ENCODE measurements at regions not wholly inside any gene's neighbourhood (a gene's known extent, or its start where the extent isn't known, plus 50 kb on each side); places are given as distances from the start of the nearest gene placed in this dataset.
"Not testable (repeated sequence)": the region's sequence is repeated elsewhere in the genome, so short reads cannot be mapped to it uniquely, and the experiment has no call there.

DNA sequence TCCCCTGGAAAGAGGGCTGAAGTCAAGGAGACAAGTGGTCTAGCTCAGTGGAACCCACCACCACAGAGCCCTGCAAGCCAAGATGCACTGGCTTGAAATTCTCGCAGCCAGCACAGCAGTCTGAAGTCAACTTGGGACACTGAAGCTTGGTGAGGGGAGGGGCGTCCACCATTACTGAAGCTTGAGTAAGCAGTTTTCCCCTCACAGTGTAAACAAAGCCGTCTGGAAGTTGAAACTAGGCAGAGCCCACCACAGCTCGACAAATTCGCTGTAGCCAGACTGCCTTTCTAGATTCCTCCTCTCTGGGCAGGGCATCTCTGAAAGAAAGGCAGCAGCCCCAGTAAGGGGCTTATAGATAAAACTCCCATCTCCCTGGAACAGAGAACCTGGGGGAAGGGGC, 87.3 kb upstream of the KITLG start:
- DNase-seq: not testable (repeated sequence)

DNA sequence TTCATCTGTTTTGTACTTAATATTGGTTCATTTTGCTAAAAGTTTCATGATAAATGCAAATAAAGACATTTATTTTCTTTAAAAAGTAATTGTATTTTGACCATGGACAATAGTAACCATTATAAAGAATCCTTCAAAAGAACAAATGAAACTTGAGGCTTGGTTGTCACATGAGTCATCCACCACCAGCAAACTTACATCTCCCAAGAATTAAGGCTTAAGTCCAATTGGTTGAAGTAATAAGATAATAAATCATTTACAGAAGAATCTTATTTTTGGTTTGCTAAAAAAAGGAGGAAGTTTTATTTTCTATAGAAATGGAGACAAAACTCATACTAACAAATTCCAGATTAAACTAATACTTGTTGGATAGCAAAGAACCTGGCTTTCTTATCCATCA, 84.8 kb upstream of the KITLG start:
- DNase-seq: no peak

DNA sequence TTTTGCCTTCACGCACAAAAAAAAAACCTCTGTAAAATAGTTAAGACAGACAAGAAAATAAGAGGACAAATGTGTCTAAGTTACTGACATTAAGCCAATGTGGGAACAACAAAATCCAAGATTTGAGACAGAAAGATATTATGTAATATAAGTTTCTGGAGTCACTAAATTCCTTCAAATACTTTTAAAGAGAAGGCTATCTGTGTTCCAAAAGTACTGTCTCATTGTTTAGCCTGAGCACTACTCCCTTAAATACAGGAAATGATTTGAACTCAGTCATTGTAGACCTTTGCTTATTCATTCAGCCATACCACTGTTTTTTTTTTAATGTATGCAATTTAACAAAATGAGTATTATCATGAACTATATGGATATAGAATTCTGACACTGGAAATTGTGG, 82.7 kb upstream of the KITLG start:
- DNase-seq: no peak

DNA sequence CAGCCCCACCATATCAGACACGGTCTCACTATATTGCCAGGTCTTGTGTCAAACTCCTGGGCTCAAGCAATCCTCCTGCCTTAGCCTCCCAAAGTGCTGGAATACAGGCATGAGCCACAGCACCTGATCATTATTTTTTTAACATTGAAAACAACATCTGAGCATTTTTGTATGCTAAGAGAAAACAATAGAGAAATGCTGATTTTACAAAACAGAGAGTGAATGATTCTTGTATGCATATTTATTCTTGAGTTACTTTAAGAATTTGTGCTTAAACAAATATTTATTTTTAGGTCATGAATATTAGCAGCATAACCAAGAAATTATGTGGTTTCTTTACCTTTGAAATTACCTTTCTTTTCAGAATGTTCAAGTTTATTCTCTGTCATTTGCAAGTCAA, 81.8 kb upstream of the KITLG start:
- DNase-seq: no peak

DNA sequence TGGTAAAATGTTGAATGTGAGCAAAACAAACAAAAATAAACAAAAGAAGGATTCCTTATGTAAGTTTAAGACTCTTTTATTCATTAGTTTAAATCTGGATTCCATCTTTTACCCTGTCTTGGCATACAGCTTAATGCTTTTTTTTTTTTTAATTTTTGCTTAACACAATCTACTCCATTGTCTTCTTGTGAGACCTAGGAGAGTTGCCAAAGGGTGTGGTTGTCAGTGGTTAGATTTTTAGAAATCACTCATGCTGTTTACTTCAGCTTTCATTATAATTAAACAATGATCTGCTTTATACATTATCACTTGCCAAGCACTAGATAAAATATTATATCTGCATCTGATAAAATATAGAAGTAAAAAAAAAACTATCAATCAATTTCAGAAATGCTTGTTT, 77.7 kb upstream of the KITLG start:
- DNase-seq: no peak

DNA sequence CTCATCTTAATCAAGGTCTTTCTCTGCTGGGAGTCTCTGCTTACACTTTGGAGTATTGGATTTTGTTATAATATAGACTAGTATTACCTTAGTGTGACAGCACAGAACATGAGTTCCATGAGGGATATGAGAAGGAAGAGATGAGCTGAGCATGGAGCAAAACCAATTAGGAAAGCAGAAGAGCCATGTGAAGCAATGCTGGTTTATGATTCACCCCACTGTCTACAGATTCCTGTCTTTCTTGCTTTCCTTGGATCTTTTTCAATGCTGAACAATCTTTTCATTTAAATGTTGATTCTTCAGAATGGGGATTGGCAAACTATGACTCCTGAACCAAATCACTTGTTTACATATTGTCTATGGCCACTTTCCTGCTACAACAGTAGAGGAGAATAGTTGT, 70.4 kb upstream of the KITLG start:
- no peak for DNase-seq

DNA sequence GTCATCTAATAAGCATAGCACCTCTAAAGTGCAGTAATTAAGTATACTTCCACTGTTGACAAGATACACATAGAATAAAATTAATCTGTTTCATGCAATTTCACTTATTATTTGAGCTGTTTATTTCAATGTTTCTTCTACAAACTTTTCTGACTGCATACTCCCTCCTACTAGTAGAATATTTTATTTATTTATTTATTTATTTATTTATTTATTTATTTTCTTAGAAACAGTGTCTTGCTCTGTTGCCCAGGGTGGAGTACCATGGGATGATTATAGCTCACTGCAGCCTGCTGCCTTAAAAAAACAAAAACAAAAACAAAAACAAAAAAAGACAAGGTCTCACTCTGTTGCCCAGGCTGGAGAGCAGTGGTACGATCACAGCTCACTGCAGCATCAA, 68.4 kb upstream of the KITLG start:
- DNase-seq: no peak

DNA sequence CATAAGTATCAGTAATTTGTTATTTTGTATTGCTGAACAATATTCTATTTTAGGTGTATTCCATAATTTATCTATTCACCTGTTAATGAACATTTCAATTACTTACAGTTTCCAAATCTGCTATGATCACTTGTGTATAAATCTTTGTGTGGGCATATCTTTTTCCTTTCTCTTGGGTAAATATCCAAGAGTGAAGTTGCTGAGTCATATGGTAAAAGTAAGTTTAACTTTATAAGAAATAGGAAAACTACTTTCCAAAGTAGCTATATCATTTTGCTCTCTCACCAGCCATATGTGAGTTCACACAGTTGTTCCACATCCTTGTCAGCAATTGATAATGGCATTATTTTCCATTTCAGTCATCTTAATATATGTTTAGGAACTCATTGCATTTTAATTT, 66.6 kb upstream of the KITLG start:
- DNase-seq: no peak

DNA sequence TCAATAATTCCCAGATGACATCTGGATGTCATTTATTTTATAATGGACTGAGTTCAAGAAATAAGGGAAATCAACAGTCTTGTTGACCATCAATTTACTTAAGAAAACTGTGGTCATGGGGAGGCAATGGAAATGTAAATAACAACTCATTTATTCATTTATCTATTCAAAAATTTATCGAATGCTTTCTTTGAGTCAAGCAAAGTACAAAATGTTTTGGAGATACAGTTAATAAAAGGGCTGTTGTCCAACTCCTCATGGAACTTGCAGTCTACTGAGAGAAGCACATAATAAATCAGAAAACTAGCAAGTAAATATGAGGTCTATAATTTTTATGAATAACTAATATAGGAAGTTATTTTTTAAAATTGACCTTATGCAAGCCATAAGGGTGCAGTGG, 65.5 kb upstream of the KITLG start:
- no peak for DNase-seq

DNA sequence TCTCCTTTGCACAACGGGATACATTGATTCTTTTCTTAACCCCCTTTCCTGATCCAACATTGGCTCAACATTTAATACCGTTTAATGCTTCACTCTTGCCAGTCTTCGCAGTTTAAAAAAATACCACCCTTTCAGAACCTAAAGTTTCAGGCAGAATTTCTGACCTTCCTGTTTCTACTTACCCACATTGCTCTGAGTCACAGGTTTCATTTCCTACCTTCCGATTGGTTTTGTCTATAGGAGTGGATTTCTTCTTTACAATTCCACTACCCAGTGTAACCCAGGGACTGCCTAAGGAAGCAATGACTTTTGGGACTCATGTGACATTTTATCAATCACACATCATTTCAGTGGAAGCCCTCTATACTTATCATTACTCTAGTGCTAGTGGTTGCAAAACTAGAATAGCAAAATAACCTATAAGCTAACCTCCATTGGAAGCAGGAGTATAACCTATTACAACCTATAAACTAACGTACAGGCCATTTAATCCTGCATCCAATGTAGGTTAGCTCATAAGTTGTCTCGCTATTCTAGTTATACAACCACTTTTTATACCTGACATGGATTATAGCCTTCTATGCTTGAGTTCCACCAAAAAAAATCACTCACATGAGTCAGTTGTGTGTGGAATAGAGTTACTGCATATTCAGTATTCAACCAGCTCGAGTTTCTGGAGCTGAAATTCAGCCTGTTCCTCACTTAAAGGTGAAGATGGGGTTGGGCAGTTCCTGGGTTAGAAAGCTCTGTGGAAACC, 64.9 kb upstream of the KITLG start:
- DNase-seq: no peak

DNA sequence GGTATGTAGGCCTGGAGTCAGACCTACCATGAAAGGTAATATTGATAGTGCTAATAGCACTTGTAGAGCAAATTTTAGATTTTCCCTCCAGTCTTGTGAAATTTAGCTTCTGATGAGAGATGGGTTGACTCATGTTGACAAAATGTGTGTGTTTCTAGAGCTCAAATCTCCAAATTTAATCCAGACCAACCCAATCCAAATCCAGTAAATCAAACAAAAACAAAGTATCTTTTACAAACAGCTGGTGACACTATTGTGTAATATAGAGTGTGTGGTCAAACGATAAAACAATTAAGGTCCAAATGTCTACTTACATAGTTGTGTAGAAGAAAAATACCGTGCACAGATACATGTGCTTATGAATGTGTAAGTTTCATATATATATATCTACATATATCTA, 63.4 kb upstream of the KITLG start:
- no peak for DNase-seq

DNA sequence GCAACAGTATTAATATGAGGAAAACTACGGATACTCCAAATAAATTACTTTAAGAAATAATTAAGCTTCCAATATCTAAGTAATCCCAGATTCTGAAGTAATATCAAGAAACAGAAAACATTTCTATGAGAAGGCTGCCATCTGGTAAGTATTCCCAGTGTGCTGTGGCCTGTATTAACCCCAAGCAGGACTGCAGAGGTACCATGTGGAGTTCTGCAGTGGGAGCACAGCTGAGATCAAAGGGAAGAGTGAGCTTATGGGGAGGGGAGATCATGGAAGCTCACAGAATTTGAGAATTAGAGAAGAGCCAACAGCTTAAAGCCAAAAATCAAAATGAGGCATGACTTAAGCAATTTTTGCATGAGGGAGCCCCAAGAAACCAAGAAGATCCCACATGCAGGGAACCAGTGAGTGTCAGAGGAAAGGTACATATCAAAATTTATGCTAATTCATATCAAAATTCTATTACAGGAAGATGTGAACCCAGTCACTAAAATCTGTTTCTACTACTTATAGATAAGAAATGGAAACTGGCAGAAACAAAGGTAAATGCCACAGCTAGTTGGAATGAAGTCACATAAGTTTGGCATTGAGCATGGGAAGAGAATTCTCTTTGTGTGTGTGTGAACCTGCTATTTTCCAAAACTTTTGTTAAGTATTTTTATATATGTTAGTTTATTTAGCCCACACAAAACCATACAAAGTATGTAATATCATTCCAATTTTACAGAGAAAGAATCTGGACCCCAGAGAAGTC, 62.6 kb upstream of the KITLG start:
- no peak for DNase-seq

DNA sequence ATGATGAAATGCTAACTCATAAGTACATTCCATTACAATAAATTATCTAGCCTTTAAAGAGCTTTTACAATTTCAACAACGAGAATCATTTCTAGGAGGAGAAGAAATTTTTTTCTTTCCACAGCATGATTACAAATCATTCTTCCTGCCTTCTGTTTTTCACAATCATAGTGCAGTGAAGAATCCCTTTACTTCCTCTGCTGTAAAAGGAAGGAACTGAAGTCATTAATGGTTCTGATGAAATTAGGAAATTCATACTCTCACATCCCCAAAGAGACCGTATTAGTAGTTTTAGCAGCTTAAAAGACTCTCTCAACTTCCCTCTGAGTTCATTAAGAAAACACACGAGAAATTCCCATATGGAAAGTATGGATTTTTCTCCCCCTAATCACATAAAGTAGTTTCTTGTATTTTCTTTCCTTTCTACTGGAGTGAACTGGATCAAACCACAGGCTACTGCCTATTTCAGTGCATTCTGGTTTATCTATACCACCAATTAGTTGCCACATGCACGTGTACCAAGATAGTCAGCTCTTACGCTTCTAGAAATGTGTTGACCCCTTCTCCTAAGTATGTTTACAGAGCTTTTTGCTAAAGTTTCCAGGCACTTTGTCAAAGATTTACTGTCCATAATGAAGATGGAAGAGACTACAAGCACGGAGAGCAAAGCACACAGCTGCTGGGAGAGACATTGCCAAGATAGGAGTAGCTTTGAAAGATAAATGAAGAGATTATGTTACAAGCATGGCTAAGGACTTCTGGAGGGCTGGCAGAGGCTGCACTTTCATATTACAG, 58.9 kb upstream of the KITLG start:
- DNase-seq: peak; percentile 12 to 57

DNA sequence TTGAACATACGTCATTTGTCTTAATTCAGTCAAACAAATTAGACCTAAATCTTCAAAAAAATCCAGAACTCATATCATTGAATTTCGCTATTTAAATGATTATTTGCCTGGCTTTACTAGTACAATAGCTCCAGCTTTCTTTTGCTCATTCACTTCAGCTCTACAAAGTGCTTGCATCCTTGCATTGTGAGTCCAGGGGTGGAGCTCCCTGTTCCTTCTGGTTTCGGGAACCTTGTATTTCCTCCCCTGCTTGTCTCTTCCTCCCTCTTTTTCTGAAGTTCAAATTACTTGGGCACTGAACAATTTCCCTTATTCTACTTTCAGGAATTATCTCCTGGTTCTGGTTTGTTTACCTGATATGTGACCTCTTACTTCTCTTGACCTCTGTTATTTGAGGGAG, 58.1 kb upstream of the KITLG start:
- DNase-seq: no peak

DNA sequence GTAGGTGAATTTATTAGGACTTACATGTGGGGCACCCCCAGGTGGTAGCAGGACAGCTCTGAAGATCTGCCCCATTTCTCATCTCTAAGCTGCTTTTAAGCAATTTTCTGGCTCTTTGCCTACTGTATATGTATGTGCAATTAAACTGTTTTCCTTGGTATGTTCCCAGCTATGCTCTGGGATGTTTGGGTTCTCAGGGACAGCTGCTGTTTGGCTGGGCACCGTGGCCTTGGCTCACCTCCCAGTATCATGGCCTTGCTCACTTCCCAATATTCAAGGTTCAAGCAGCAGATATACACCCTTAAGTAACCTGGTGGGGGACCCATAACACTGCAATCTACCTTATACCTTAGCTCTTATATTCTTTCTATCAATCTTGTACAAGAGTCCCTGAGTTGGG, 53.7 kb upstream of the KITLG start:
- DNase-seq: peak in 1 of 2 experiments; percentile 29

DNA sequence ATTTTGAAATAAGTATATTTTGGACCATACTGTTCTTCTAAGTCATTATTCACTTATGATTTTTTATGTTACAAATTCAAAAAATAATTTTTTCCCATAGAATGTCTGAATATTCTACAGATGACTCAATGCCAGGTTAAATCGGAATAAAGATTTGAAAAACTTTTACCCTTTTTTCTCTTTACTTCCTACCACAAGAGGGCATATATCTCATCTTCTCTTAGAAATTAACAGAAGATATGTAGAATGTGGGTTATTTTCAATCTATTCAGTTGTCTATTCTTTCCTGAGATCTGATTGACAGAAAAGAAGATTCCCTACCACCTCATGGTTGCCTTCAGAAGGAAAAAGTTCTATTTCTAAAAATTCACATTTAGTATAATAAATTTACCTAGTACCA, 53.0 kb upstream of the KITLG start:
- no peak for DNase-seq

DNA sequence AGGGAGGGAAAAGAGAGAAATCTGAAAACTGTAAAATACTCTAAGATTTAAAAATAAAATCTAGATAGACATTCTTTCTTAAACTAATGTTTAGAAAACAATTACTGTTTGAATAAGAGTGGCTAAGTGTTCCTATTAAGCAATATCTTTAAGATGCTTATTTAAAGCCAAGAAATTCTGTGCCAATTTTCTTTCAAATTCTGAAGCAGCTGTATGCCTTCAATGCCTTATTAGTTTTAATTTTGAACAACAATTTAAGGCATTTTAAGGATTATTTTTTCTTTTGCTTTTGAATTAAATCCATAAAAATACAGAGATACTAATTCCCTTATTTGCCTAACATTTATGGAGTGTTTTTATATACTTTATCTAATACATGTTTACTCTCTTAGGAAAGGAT, 50.3 kb upstream of the KITLG start:
- DNase-seq: no peak
